CD4-positive, alpha-beta memory T cell (primary cell): ENCODE measurements at regions not wholly inside any gene's neighbourhood (a gene's known extent, or its start where the extent isn't known, plus 50 kb on each side); places are given as distances from the start of the nearest gene placed in this dataset.
"Not testable (repeated sequence)": the region's sequence is repeated elsewhere in the genome, so short reads cannot be mapped to it uniquely, and the experiment has no call there.

ENCODE experiments used
- CTCF ChIA-PET: fragments of 350-600 bp; sonication (Branson Sonifier 250); formaldehyde crosslinking; loops from one replicate; lab custom pipeline; 2021; ENCODE audit warnings: inconsistent platforms; ENCODE audit not compliant: partially characterized antibody; lab: Charles Lee
- POLR2A ChIA-PET: fragments of 350-600 bp; sonication (Branson Sonifier 250); formaldehyde crosslinking; loops from one replicate; lab custom pipeline; 2021; ENCODE audit not compliant: partially characterized antibody; lab: Charles Lee
- DNase-seq, 5 donors: peaks; one replicate each; pipeline versions ENCODE4 v3.0.0 to v3.0.0-alpha.2; 2020 to 2022; ENCODE audit warnings: mixed read lengths in 1 of 5
- H3K27ac ChIP-seq: one replicate; pipeline ENCODE4 v1.7.0; 2013; ENCODE audit warnings: low read depth, low read length
- H3K27me3 ChIP-seq: 2 replicates; pipeline ENCODE4 v1.7.0; 2013; ENCODE audit warnings: mild to moderate bottlenecking, low read length, moderate library complexity; ENCODE audit not compliant: insufficient read depth
- H3K36me3 ChIP-seq: 2 replicates; pipeline ENCODE4 v1.7.0; 2013; ENCODE audit warnings: mild to moderate bottlenecking, low read length, moderate library complexity; ENCODE audit not compliant: insufficient read depth
- H3K4me1 ChIP-seq: 2 replicates; pipeline ENCODE4 v1.7.0; 2013; ENCODE audit warnings: mild to moderate bottlenecking, low read length, moderate library complexity; ENCODE audit not compliant: insufficient read depth
- H3K4me3 ChIP-seq, 2 donors: one replicate each; pipeline ENCODE4 v1.7.0; 2013; ENCODE audit warnings: low read length in 2 of 2, mild to moderate bottlenecking in 1 of 2
- H3K9me3 ChIP-seq, 2 donors: one replicate each; pipeline ENCODE4 v1.7.0; 2013; ENCODE audit warnings: low read length in 2 of 2, control low read depth in 1 of 2; ENCODE audit not compliant: control insufficient read depth in 1 of 2
- H3K27ac Mint-ChIP-seq, 7 donors: one replicate each; pipeline ENCODE4 v1.8.0; 2020 to 2021; ENCODE audit warnings: mixed read lengths in 7 of 7, mild to moderate bottlenecking in 6 of 7, inconsistent platforms in 3 of 7, moderate library complexity in 3 of 7
- H3K27me3 Mint-ChIP-seq, 2 donors: one replicate each; pipeline ENCODE4 v1.8.0; 2020 to 2021; ENCODE audit warnings: mixed read lengths in 2 of 2
- H3K36me3 Mint-ChIP-seq, 2 donors: one replicate each; pipeline ENCODE4 v1.8.0; 2020 to 2021; ENCODE audit warnings: mixed read lengths in 2 of 2, inconsistent platforms in 1 of 2, mild to moderate bottlenecking in 1 of 2
- H3K4me1 Mint-ChIP-seq, 4 donors: one replicate each; pipeline ENCODE4 v1.8.0; 2020 to 2021; ENCODE audit warnings: mixed read lengths in 4 of 4, mild to moderate bottlenecking in 1 of 4
- H3K4me3 Mint-ChIP-seq, 8 donors: one replicate each; pipeline ENCODE4 v1.8.0; 2020 to 2021; ENCODE audit warnings: mixed read lengths in 8 of 8, mild to moderate bottlenecking in 7 of 8, moderate library complexity in 6 of 8, inconsistent platforms in 3 of 8
- H3K9me3 Mint-ChIP-seq, 8 donors: one replicate each; pipeline ENCODE4 v1.8.0; 2020 to 2021; ENCODE audit warnings: mixed read lengths in 8 of 8, mild to moderate bottlenecking in 5 of 8, inconsistent platforms in 3 of 8, moderate library complexity in 1 of 8
- intact Hi-C: fragments of 100-400 bp; cut with micrococcal nuclease; formaldehyde crosslinking; loops from one replicate; pipeline ENCODE4 v1.15.1; 2023

DNA sequence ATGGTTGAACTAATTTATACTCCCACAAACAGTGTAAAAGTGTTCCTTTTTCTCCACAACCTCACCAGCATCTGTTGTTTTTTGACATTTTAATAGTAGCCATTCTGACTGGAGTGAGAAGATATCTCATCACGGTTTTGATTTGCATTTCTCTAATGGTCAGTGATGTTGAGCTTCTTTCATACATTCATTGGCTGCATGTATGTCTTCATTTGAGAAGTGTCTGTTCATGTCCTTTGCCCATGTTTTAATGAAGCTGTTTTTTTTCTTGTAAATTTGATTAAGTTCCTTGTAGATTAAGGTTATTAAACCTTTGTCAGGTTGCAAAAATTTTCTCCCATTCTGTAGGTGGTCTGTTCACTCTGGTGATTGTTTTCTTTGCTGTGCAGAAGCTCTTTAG lies 281.1 kb downstream of the PTH2R start:
- H3K9me3 ChIP-seq, H3K4me1 Mint-ChIP-seq, H3K36me3 Mint-ChIP-seq, CTCF ChIA-PET, H3K4me3 ChIP-seq, H3K27ac ChIP-seq, DNase-seq, H3K27me3 ChIP-seq, POLR2A ChIA-PET, intact Hi-C loops, H3K36me3 ChIP-seq, H3K27me3 Mint-ChIP-seq, H3K4me3 Mint-ChIP-seq, H3K4me1 ChIP-seq, H3K27ac Mint-ChIP-seq: not testable (repeated sequence)
- H3K9me3 Mint-ChIP-seq = peaks cover 0 to 29% (median 10%) of the 10 kb centered on the region in 8 donors

DNA sequence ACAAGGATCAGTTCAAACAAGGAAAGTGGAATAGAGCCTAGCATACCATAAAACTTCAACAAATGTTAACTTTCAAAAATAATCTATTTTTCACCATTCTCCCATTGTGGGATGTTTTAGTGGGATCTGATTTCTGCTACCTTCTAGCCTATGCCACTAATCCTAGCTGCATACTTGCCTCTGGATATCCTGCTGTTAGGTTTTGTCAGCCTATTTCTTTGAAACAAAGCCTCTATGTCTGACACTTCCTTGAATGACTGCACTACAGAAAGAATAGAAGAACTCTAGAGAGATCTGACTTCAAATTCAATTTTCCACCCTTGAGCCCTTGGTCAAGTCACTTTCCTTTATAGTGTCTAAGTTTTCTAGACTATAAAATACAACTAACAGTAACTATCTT lies 291.5 kb downstream of the PTH2R start:
- CTCF ChIA-PET = no interaction called here
- no peaks in the 10 kb centered on the region for H3K27me3 Mint-ChIP-seq
- Histone ChIP-seq H3K4me3 (no peak overlapping the region), H3K9me3 (no peaks in the 10 kb centered on the region), H3K4me1 (no peaks in the 10 kb centered on the region), H3K36me3 (no peaks in the 10 kb centered on the region), H3K27ac (no peak overlapping the region), H3K27me3 (no peaks in the 10 kb centered on the region)
- POLR2A ChIA-PET = no interaction called here
- intact Hi-C loops = no loop called here
- no peak for DNase-seq
- no peaks in the 10 kb centered on the region for H3K4me1 Mint-ChIP-seq
- H3K4me3 Mint-ChIP-seq = no peak overlapping the region
- H3K9me3 Mint-ChIP-seq = peaks cover 0 to 7% (median 3%) of the 10 kb centered on the region in 8 donors
- no peak overlapping the region for H3K27ac Mint-ChIP-seq
- no peaks in the 10 kb centered on the region for H3K36me3 Mint-ChIP-seq

DNA sequence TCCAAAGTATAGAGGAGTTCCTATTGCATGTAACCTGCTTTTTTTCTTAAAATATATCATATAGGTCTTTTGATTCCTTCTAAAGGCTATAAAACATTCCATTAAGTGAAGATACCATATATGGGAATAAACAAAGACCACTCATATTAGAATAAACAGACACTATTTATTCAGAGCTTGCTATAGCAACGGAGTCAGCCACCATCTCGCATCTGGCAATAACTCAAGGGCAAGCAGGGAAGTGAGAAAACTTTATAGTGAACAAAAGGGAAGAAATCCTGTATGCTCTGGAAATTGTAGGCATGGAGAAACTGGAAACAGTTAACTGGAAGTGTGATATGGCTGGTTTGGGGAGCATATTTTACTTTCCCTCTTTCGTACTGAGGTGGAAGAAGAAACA lies 301.9 kb downstream of the PTH2R start:
- Mint-ChIP-seq H3K4me3 (no peak overlapping the region), H3K27me3 (no peaks in the 10 kb centered on the region), H3K36me3 (no peaks in the 10 kb centered on the region), H3K27ac (no peak overlapping the region), H3K4me1 (no peaks in the 10 kb centered on the region), H3K9me3 (peaks cover 0 to 4% (median 0%) of the 10 kb centered on the region in 8 donors)
- H3K27me3 ChIP-seq = no peaks in the 10 kb centered on the region
- no peak overlapping the region for H3K27ac ChIP-seq
- no peak overlapping the region for H3K4me3 ChIP-seq
- ChIA-PET CTCF (no interaction called here), POLR2A (no interaction called here)
- intact Hi-C loops = no loop called here
- H3K9me3 ChIP-seq = no peaks in the 10 kb centered on the region
- H3K36me3 ChIP-seq = no peaks in the 10 kb centered on the region
- no peaks in the 10 kb centered on the region for H3K4me1 ChIP-seq
- no peak for DNase-seq

DNA sequence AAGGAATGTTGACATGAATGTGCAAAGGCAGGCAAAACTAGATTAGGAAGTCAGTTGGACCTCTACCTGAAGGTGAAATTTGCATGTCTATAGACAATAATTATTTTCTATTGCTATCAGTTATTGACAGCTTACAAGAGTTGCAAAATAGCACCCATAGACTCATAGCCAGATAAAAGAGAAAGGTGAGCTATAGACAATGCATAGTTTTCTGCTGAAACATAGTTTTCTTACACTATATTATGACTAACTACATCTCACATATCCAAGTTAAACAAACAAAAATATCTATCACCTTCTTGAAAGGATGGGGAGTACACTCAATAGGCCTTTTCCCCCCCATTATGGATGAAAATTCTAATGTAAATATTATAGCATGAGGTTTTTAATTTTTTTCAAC lies 305.0 kb downstream of the PTH2R start:
- H3K4me1 Mint-ChIP-seq = no peaks in the 10 kb centered on the region
- POLR2A ChIA-PET = no interaction called here
- Histone ChIP-seq H3K27me3 (no peaks in the 10 kb centered on the region), H3K27ac (no peak overlapping the region), H3K9me3 (no peaks in the 10 kb centered on the region), H3K36me3 (no peaks in the 10 kb centered on the region), H3K4me3 (no peak overlapping the region), H3K4me1 (no peaks in the 10 kb centered on the region)
- intact Hi-C loops = no loop called here
- no peaks in the 10 kb centered on the region for H3K36me3 Mint-ChIP-seq
- no peak for DNase-seq
- no peak overlapping the region for H3K4me3 Mint-ChIP-seq
- H3K27ac Mint-ChIP-seq = no peak overlapping the region
- H3K27me3 Mint-ChIP-seq = no peaks in the 10 kb centered on the region
- CTCF ChIA-PET = no interaction called here
- H3K9me3 Mint-ChIP-seq = peaks cover 0 to 2% (median 0%) of the 10 kb centered on the region in 8 donors

DNA sequence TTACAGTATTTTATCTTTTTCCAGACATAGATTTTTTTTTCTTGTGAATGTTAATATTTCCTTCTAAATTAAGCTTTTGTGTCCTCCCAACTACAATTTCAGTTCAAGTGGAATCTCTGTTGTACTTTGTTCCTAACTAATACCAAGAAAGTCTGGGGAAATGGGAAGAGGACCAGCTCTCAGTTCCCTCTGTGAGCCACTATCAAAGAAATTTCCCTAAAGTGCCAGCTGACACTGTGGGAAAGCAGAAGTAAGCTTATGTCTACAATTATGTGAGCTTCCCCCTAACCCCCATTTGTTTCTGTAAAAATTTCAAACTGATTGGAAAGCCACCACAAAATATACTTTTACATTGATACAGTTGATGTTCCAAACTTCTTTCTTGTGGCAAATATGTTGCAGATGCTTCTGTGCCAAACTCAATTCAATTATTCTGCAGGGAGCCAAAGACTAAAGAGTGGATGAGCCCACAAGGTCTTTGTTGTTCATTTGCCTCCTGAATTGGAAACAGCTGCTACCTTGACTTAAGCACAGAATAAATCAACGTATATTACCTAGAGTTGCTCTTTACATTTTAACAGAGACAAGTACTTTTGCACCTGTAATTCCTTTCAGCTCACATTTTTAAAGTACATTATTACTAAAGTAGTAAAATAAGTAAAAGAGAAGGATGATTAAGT lies 306.6 kb downstream of the PTH2R start:
- no peak overlapping the region for H3K4me3 ChIP-seq
- intact Hi-C loops = no loop called here
- Mint-ChIP-seq H3K4me1 (no peaks in the 10 kb centered on the region), H3K27me3 (no peaks in the 10 kb centered on the region), H3K36me3 (no peaks in the 10 kb centered on the region), H3K4me3 (no peak overlapping the region), H3K9me3 (peaks cover 0 to 2% (median 0%) of the 10 kb centered on the region in 8 donors), H3K27ac (no peak overlapping the region)
- CTCF ChIA-PET = no interaction called here
- no peaks in the 10 kb centered on the region for H3K27me3 ChIP-seq
- no peaks in the 10 kb centered on the region for H3K4me1 ChIP-seq
- H3K36me3 ChIP-seq = no peaks in the 10 kb centered on the region
- DNase-seq = no peak
- POLR2A ChIA-PET = no interaction called here
- no peaks in the 10 kb centered on the region for H3K9me3 ChIP-seq
- H3K27ac ChIP-seq = no peak overlapping the region

DNA sequence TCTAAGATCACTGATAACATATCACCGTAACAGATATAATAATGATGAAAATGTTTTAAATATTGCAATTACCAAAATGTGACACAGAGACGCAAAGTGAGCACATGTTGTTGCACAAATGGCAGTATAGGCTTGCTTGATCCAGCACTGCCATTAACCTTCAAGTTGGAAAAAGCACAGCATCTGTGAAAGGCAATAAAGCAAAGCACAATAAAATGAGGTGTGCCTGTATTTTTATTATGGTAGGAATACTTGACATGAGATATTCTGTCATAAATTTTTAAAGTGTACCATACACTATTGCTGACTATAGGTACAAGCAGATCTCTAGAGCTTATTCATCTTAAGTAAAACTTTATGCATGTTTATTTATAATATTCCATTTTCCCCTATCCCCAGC lies 312.2 kb downstream of the PTH2R start:
- CTCF ChIA-PET = no interaction called here

DNA sequence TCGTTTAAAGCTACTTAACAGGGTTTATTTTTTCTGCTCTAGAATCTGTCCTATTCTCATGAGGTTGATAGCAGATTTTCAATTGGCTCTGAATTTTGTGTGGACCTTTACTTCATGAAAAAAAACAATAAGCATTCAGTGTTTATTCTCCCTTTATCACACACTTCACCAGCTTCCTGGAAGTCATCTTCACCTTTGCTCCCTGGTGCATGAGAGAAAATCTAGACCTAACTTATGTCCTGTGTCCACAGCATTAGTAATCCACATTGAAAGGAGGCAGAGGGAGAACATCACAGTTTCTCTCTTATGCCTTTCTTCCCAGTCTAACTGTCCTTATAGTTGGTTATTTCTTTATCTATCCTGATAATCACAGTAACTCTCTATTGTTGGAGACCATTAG lies 316.1 kb downstream of the PTH2R start:
- H3K27ac Mint-ChIP-seq = no peak overlapping the region
- ChIA-PET POLR2A (no interaction called here), CTCF (no interaction called here)
- peaks cover 0 to 5% (median 0%) of the 10 kb centered on the region in 8 donors for H3K9me3 Mint-ChIP-seq
- Histone ChIP-seq H3K4me1 (no peaks in the 10 kb centered on the region), H3K27ac (no peak overlapping the region), H3K9me3 (no peaks in the 10 kb centered on the region), H3K4me3 (no peak overlapping the region), H3K27me3 (no peaks in the 10 kb centered on the region), H3K36me3 (no peaks in the 10 kb centered on the region)
- no peak overlapping the region for H3K4me3 Mint-ChIP-seq
- no peak for DNase-seq
- intact Hi-C loops = no loop called here
- H3K27me3 Mint-ChIP-seq = no peaks in the 10 kb centered on the region
- no peaks in the 10 kb centered on the region for H3K4me1 Mint-ChIP-seq
- H3K36me3 Mint-ChIP-seq = no peaks in the 10 kb centered on the region

More for the DNA sequence above, 312.2 kb downstream of the PTH2R start:
- Mint-ChIP-seq H3K27me3 (no peaks in the 10 kb centered on the region), H3K9me3 (peaks cover 0 to 3% (median 0%) of the 10 kb centered on the region in 8 donors), H3K36me3 (no peaks in the 10 kb centered on the region), H3K4me1 (no peaks in the 10 kb centered on the region), H3K27ac (no peak overlapping the region), H3K4me3 (no peak overlapping the region)
- Histone ChIP-seq H3K4me1 (no peaks in the 10 kb centered on the region), H3K4me3 (no peak overlapping the region), H3K9me3 (no peaks in the 10 kb centered on the region), H3K27me3 (no peaks in the 10 kb centered on the region), H3K27ac (no peak overlapping the region), H3K36me3 (no peaks in the 10 kb centered on the region)
- DNase-seq = no peak
- intact Hi-C loops = no loop called here
- POLR2A ChIA-PET = no interaction called here

DNA sequence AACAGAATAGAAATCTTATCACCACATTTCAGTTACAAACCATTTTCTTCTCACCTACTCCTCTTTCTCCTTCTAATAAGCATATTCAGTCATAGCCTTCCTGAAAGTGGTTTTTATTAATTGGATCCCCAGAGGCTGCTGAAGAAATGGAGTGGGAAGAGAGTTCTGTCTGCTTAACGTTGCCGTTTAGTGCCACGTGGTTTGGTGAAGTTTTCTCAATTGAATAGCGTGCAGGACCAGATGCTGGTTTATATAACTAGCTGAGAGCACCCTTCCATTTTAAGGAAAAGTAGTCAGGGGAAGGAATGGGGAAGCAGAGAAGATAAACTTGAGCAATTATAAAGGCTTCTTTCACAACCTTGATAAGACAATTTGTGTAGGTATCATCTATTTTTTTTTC lies 318.7 kb downstream of the PTH2R start:
- Histone ChIP-seq H3K36me3 (no peaks in the 10 kb centered on the region), H3K9me3 (no peaks in the 10 kb centered on the region), H3K27me3 (no peaks in the 10 kb centered on the region), H3K4me3 (no peak overlapping the region), H3K4me1 (no peaks in the 10 kb centered on the region), H3K27ac (no peak overlapping the region)
- intact Hi-C loops = no loop called here
- no peak overlapping the region for H3K4me3 Mint-ChIP-seq
- no peaks in the 10 kb centered on the region for H3K36me3 Mint-ChIP-seq
- no peak overlapping the region for H3K27ac Mint-ChIP-seq
- H3K27me3 Mint-ChIP-seq = no peaks in the 10 kb centered on the region
- DNase-seq = no peak
- ChIA-PET CTCF (no interaction called here), POLR2A (no interaction called here)
- H3K9me3 Mint-ChIP-seq = peaks cover 0 to 5% (median 0%) of the 10 kb centered on the region in 8 donors
- H3K4me1 Mint-ChIP-seq = no peaks in the 10 kb centered on the region
